Activated gamma-delta T cell treated with anti-CD3 and anti-CD28 coated beads, Interleukin-2, amount 50 U/mL, for 16 hours (primary cell): ENCODE measurements at regions not wholly inside any gene's neighbourhood (a gene's known extent, or its start where the extent isn't known, plus 50 kb on each side); places are given as distances from the start of the nearest gene placed in this dataset.

Experiments used
- DNase-seq: peaks from one replicate; pipeline ENCODE4 v3.0.0-alpha.2; 2020; ENCODE audit warnings: low read depth

DNA sequence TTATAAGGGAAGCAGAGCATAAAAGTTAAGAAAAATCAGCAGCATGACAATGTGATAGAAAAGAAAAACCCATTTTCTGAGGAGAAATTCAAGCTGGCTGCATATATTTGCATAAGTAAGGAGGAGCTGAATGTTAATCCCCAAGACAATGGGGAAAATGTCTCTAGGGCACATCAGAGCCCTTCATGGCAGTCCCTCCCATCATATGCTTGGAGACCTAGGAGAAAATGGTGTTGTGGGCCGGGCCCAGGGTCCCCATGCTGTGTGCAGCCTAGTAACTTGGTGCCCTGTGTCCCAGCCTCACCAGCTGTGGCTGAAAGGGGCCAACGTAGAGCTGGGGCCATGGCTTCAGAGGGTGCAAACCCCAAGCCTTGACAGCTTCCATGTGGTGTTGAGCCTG lies 100.6 kb upstream of the PLPPR4 start:
- no peak for DNase-seq

GRCh38 chr1:99170516-99170915 lies 93.8 kb upstream of the PLPPR4 start:
- no peak for DNase-seq

DNA sequence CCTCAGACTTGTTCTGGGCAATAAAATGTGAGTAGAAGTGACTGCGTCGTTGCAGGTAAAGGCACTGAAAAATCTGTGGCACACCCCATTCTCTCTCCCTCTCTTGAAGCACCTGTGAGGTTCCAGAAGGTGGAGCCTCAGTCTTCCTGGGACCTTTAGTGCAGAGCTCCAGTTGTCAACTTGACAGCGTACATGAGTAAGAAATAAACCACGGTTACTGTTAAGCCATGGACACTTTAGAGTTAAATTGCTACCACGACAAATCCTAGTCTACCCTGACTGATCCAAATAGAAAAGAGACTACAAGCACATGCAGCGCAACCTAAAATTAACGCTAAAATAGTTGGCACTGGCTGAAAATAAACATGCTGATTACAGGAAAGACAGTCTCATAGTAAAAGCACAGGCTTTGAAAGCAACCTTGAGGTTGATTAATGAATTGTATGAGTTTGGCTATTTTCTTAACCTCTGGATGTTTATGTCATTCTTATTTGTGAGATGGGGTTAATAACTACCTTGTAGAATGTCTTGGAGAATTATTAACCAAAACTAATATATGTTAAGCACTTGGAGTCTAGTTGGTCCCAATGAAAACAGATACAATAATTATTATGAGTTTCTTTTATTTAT lies 93.0 kb upstream of the PLPPR4 start:
- no peak for DNase-seq

- no peak for DNase-seq
Observed at GRCh38 chr1:99173282-99173681, 91.0 kb upstream of the PLPPR4 start.

DNA sequence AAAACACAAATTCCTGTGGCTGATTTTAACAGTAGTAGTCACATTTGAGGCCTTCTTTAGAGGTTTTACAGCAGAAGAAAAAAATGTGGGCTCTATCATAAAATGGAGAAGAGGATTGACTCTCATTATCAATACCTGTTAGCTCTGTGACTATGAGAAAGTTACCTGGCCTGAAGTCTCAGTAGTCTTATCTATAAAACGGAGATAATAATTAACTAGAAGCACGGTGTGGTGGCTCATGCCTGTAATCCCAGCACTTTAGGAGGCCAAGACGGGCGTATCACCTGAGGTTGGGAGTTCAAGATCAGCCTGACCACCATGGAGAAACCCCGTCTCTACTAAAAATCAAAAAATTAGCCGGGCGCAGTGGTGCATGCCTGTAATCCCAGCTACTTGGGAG lies 90.4 kb upstream of the PLPPR4 start:
- DNase-seq: no peak

DNA sequence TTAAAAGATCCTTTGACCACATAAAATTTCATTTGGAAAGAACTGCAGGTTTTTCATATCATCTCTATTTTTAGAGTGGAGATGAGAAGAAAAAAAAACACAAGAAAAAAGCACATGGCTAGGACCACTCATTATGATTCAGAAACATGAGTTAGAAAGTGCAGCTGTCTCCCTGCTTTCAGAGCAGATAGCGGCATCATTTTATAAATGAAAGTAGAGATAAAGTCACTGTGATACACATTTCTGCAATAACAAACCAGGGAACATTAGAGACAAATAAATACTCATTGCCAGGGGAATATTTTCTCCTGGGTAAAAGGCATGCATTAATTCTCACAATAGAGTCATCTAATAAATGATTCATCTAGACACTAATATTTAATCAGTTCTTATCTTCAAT lies 87.5 kb upstream of the PLPPR4 start:
- no peak for DNase-seq

DNA sequence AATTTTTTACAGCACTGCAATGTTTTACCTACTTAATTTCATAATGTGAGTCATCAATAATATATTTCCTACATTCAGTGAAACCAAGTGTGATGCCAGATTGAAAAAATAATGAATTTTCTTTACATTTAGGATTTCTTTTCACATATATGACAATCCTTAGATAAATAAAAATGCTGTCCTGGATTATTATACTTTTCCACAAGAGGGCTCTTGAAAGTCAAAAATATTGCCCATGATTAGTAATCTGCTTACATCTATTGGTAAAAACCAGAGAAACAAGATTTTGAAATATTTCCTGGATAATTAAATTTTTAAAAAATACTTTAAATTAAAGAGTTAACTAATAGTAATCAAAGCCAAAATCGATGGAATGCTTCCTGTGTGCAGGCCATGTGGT lies 86.8 kb upstream of the PLPPR4 start:
- DNase-seq: no peak

GRCh38 chr1:99180343-99180808 lies 83.9 kb upstream of the PLPPR4 start:
- DNase-seq: peak; percentile 32

- no peak for DNase-seq
Observed at GRCh38 chr1:99180915-99181314, 83.4 kb upstream of the PLPPR4 start.

DNA sequence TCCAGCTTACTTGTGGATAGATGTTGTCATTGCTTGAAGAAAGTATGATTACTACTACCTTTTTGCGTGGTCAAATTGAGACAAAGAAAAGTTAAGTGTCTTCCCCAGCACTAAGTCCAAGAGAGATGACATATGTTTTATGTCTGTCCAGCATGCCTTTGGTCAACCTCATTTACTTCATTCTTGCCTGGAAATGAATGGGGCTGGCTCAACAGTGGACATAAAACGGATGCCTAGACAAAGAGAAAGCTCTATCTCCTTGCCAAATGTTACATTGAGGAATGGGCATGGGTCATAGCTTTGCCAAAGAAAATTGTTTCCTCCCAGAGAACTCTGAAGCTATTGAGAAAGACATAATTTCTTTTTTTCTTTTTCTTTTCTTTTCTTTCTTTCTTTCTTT lies 82.4 kb upstream of the PLPPR4 start:
- DNase-seq: no peak

DNA sequence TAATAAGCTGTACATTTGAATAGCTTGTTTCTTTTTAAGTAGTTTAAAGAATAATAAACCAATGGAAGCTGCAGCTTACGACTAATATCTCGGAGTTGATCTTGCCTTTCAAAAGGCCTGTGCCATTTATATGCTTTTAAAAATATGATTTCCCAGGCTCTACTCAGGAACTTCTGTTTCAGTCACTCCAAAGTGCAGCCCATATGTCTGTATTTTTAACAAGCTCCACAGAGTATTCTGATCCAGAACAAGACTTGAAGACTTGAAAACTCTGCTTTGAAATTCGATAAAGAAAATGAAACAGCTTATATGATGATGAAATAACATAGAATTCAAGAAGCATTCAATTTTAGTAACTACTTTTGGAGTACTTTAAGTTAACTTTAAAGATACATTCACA lies 79.1 kb upstream of the PLPPR4 start:
- DNase-seq: no peak

DNA sequence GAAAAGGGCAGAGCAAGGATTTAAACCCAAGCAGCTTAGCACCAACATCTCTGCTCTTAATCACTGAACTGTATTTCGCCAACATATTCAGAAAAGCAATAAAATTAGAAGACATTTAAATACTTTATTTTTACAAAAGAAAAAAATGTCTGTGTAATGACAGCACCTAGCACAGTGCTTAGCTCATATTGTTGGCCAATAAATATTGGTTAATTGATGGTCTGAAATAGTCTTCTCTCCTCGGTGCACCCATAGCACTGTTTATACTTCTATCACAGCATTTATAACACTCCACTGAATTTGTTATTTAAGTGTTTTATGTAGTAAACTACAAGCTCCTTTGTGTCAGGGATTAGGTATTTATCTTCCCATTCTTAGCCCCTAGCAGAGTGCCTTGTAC lies 70.9 kb upstream of the PLPPR4 start:
- DNase-seq: no peak

DNA sequence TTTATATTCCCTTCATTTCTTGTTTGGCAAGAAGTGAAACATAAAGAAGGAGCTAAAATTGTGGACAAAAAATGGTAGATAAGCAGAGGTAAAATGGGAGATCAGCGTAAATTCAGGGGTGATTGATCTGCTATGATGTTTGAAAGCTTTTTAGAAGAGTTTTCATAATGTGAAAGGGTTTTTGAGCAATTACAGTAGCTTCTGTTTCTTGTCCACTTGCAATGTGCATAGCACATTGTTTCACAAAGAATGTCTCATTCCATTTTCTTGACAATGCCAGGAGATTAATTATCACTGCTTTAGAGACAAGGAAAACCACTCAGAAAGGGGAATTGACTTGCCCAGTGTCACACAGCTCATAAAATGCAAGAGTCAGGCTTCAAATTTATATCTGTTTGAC lies 65.9 kb upstream of the PLPPR4 start:
- no peak for DNase-seq

DNA sequence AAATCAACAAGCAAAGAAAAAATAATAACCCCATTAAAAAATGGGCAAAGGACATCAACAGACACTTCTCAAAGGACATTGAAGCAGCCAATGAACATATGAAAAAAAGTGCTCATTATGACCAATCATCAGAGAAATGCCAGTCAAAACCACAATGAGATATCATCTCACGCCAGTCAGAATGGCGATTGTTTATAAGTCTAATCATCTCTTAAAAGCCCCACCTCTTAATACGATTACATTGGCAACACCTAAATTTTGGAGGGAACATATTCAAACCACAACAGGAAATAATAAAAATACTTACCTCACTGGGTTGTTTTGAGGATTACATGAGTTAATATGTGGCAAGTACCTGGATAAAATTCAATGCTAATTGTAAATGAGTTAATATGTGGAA lies 57.1 kb upstream of the PLPPR4 start:
- DNase-seq: no peak
